SK-N-MC (cell line): ENCODE measurements at regions not wholly inside any gene's neighbourhood (a gene's known extent, or its start where the extent isn't known, plus 50 kb on each side); places are given as distances from the start of the nearest gene placed in this dataset.

Experiments
- DNase-seq: peaks from one replicate; pipeline ENCODE4 v3.0.0-alpha.2; 2011; ENCODE audit warnings: low read depth, low spot score
- H3K27ac ChIP-seq: fragments of 200-600 bp; sonication (generic); 2 replicates; pipeline ENCODE4 v1.5.1; 2016; ENCODE audit warnings: mixed run types
- H3K36me3 ChIP-seq: fragments of 200-600 bp; sonication (generic); 2 replicates; pipeline ENCODE4 v1.6.1; 2017; ENCODE audit warnings: antibody characterized with exemption, low read length, mixed read lengths; ENCODE audit not compliant: insufficient read depth
- H3K4me3 ChIP-seq: fragments of 200-600 bp; sonication (generic); 2 replicates; pipeline ENCODE4 v1.5.1; 2016
- H3K9ac ChIP-seq: fragments of 200-600 bp; sonication (generic); 2 replicates; pipeline ENCODE4 v1.8.0; 2017; ENCODE audit warnings: mixed run types, mixed read lengths; ENCODE audit not compliant: insufficient read length
- H3K9me3 ChIP-seq: fragments of 200-600 bp; sonication (generic); 2 replicates; pipeline ENCODE4 v1.6.1; 2017; ENCODE audit warnings: low read depth, mild to moderate bottlenecking, antibody characterized with exemption, low read length, moderate library complexity, mixed read lengths
- EZH2 ChIP-seq: fragments of 200-600 bp; sonication (generic); IDR thresholded peaks from one replicate; pipeline ENCODE4 v1.6.1; 2017; ENCODE audit warnings: antibody characterized with exemption
- FOXP2 ChIP-seq: optimal IDR thresholded peaks from 2 replicates; pipeline ENCODE3; 2011; ENCODE audit warnings: mild to moderate bottlenecking, moderate library complexity; ENCODE audit not compliant: insufficient read depth; ENCODE audit errors: extremely low read length, control extremely low read depth
- POLR2AphosphoS5 ChIP-seq: IDR thresholded peaks from 2 replicates; pipeline ENCODE4 v1.6.1; 2012; ENCODE audit warnings: mild to moderate bottlenecking, low read depth, low read length, borderline replicate concordance

GRCh38 chr5:118548761-118549720 lies 439.3 kb downstream of the DTWD2 start:
- no peaks in the 10 kb centered on the region for H3K36me3 ChIP-seq
- H3K9ac ChIP-seq, result no peak overlapping the region
- no peak for DNase-seq
- H3K4me3 ChIP-seq, result no peak overlapping the region
- H3K27ac ChIP-seq, result no peak overlapping the region
- no peaks in the 10 kb centered on the region for H3K9me3 ChIP-seq
- TF ChIP-seq FOXP2, result no peak
- no peak for TF ChIP-seq POLR2AphosphoS5
- TF ChIP-seq EZH2, result no peak

- H3K9me3 ChIP-seq, result no peaks in the 10 kb centered on the region
- no peaks in the 10 kb centered on the region for H3K36me3 ChIP-seq
- no peak for DNase-seq
- no peak overlapping the region for H3K4me3 ChIP-seq
- no peak overlapping the region for H3K9ac ChIP-seq
- TF ChIP-seq POLR2AphosphoS5, result no peak
- no peak for TF ChIP-seq FOXP2
- no peak for TF ChIP-seq EZH2
- H3K27ac ChIP-seq, result no peak overlapping the region
These were observed 442.9 kb downstream of the DTWD2 start for GRCh38 chr5:118545470-118545869.

- Histone ChIP-seq H3K9ac (no peak overlapping the region), H3K27ac (no peak overlapping the region), H3K36me3 (no peaks in the 10 kb centered on the region), H3K4me3 (no peak overlapping the region), H3K9me3 (no peaks in the 10 kb centered on the region)
- TF ChIP-seq POLR2AphosphoS5 (no peak), EZH2 (no peak), FOXP2 (no peak)
- no peak for DNase-seq
These were observed 443.4 kb downstream of the DTWD2 start for GRCh38 chr5:118544887-118545449.

- no peak for DNase-seq
These were observed 454.4 kb downstream of the DTWD2 start for GRCh38 chr5:118533923-118534322.

GRCh38 chr5:118533156-118533555 lies 455.2 kb downstream of the DTWD2 start:
- no peak overlapping the region for H3K9ac ChIP-seq
- no peak for DNase-seq
- no peaks in the 10 kb centered on the region for H3K9me3 ChIP-seq
- no peaks in the 10 kb centered on the region for H3K36me3 ChIP-seq
- no peak overlapping the region for H3K4me3 ChIP-seq
- no peak overlapping the region for H3K27ac ChIP-seq
- TF ChIP-seq POLR2AphosphoS5, result no peak
- TF ChIP-seq EZH2, result no peak
- no peak for TF ChIP-seq FOXP2

More at GRCh38 chr5:118533923-118534322, 454.4 kb downstream of the DTWD2 start:
- no peak for TF ChIP-seq EZH2
- no peak for TF ChIP-seq FOXP2
- no peak for TF ChIP-seq POLR2AphosphoS5
- H3K9ac ChIP-seq, result no peak overlapping the region
- no peaks in the 10 kb centered on the region for H3K9me3 ChIP-seq
- H3K36me3 ChIP-seq, result no peaks in the 10 kb centered on the region
- no peak overlapping the region for H3K4me3 ChIP-seq
- no peak overlapping the region for H3K27ac ChIP-seq

- H3K9ac ChIP-seq, result no peak overlapping the region
- no peak overlapping the region for H3K4me3 ChIP-seq
- DNase-seq, result no peak
- no peaks in the 10 kb centered on the region for H3K36me3 ChIP-seq
- no peak overlapping the region for H3K27ac ChIP-seq
- TF ChIP-seq EZH2 (no peak), FOXP2 (no peak), POLR2AphosphoS5 (no peak)
- H3K9me3 ChIP-seq, result no peaks in the 10 kb centered on the region
These were observed 457.1 kb downstream of the DTWD2 start for GRCh38 chr5:118531276-118531675.

- no peak for TF ChIP-seq FOXP2
- no peak for TF ChIP-seq POLR2AphosphoS5
- TF ChIP-seq EZH2, result no peak
- Histone ChIP-seq H3K9ac (no peak overlapping the region), H3K36me3 (no peaks in the 10 kb centered on the region), H3K9me3 (no peaks in the 10 kb centered on the region), H3K27ac (no peak overlapping the region), H3K4me3 (no peak overlapping the region)
- DNase-seq, result no peak
These were observed 458.8 kb downstream of the DTWD2 start for GRCh38 chr5:118529361-118530144.

- H3K27ac ChIP-seq, result no peak overlapping the region
- no peak for TF ChIP-seq POLR2AphosphoS5
- no peak for DNase-seq
- no peaks in the 10 kb centered on the region for H3K36me3 ChIP-seq
- no peak overlapping the region for H3K9ac ChIP-seq
- no peaks in the 10 kb centered on the region for H3K9me3 ChIP-seq
- no peak overlapping the region for H3K4me3 ChIP-seq
These were observed 465.7 kb downstream of the DTWD2 start for GRCh38 chr5:118522626-118523025.
